HEK293 (cell line): ENCODE measurements at regions not wholly inside any gene's neighbourhood (a gene's known extent, or its start where the extent isn't known, plus 50 kb on each side); places are given as distances from the start of the nearest gene placed in this dataset.

Experiments used
- CTCF ChIP-seq: fragments of 450-650 bp; formaldehyde crosslinking; IDR thresholded peaks from 2 replicates; pipeline ENCODE4 v1.5.1; 2016; ENCODE audit warnings: missing biosample characterization, missing genetic modification characterization
- MYNN ChIP-seq: fragments of 450-650 bp; formaldehyde crosslinking; IDR thresholded peaks from 2 replicates; pipeline ENCODE4 v1.5.1; 2016; ENCODE audit warnings: missing biosample characterization, missing genetic modification characterization, borderline replicate concordance
- REST ChIP-seq: fragments of 450-650 bp; formaldehyde crosslinking; IDR thresholded peaks from 2 replicates; pipeline ENCODE4 v1.5.1; 2016; ENCODE audit warnings: missing biosample characterization, missing genetic modification characterization
- ZFP3 ChIP-seq: fragments of 450-650 bp; formaldehyde crosslinking; IDR thresholded peaks from 2 replicates; pipeline ENCODE4 v1.5.1; 2016; ENCODE audit warnings: low read depth, missing biosample characterization, missing genetic modification characterization
- ZNF324 ChIP-seq: fragments of 450-650 bp; formaldehyde crosslinking; IDR thresholded peaks from 2 replicates; pipeline ENCODE4 v1.5.1; 2016; ENCODE audit warnings: missing biosample characterization, missing genetic modification characterization
- ZNF341 ChIP-seq: fragments of 450-650 bp; formaldehyde crosslinking; IDR thresholded peaks from 2 replicates; pipeline ENCODE4; 2016; ENCODE audit warnings: low read depth, missing biosample characterization, missing genetic modification characterization
- ZNF626 ChIP-seq: fragments of 450-650 bp; sonication (Bioruptor Pico); formaldehyde crosslinking; IDR thresholded peaks from 2 replicates; pipeline ENCODE4 v1.5.1; 2018; ENCODE audit warnings: missing biosample characterization, missing genetic modification characterization, inconsistent platforms
- ZNF776 ChIP-seq: fragments of 450-650 bp; formaldehyde crosslinking; IDR thresholded peaks from 2 replicates; pipeline ENCODE4 v1.5.0; 2017; ENCODE audit warnings: missing biosample characterization, missing genetic modification characterization, borderline replicate concordance

GRCh38 chr12:16949371-16949770 lies 343.4 kb upstream of the LMO3 start:
- TF ChIP-seq ZNF324 (tag by site-specific recombination) (no peak), ZNF626 (tag by site-specific recombination) (no peak), CTCF (no peak), MYNN (tag by site-specific recombination) (no peak), ZNF776 (tag by site-specific recombination) (no peak), REST (tag by site-specific recombination) (no peak), ZNF341 (tag by site-specific recombination) (no peak), ZFP3 (tag by site-specific recombination) (no peak)
